Loucy (cell line): ENCODE measurements at regions not wholly inside any gene's neighbourhood (a gene's known extent, or its start where the extent isn't known, plus 50 kb on each side); places are given as distances from the start of the nearest gene placed in this dataset.

Source experiments
- H2AFZ ChIP-seq: fragments of 200-600 bp; sonication (generic); 2 replicates; pipeline ENCODE4 v1.6.0; 2016; ENCODE audit warnings: antibody characterized with exemption, mild to moderate bottlenecking, low read length, moderate library complexity
- H3F3A ChIP-seq: fragments of 200-600 bp; 2 replicates; pipeline ENCODE4 v1.6.0; 2016; ENCODE audit warnings: antibody characterized with exemption, low read depth, mild to moderate bottlenecking
- H3K27me3 ChIP-seq: fragments of 200-600 bp; sonication (generic); 2 replicates; pipeline ENCODE4 v1.6.1; 2014; ENCODE audit warnings: low read length, mild to moderate bottlenecking; ENCODE audit not compliant: insufficient read depth, poor library complexity, severe bottlenecking
- H3K36me3 ChIP-seq: fragments of 200-600 bp; sonication (generic); 2 replicates; pipeline ENCODE4 v1.6.1; 2016; ENCODE audit warnings: low read length; ENCODE audit not compliant: insufficient read depth
- H3K4me1 ChIP-seq: fragments of 200-600 bp; sonication (generic); 2 replicates; pipeline ENCODE4 v1.5.1; 2014; ENCODE audit warnings: low read length, mild to moderate bottlenecking; ENCODE audit not compliant: insufficient read depth, poor library complexity, severe bottlenecking
- H3K4me2 ChIP-seq: fragments of 200-600 bp; sonication (generic); 2 replicates; pipeline ENCODE4 v1.6.0; 2014; ENCODE audit warnings: antibody characterized with exemption, low read length, low read depth, mild to moderate bottlenecking; ENCODE audit not compliant: poor library complexity, severe bottlenecking
- H3K4me3 ChIP-seq: fragments of 200-600 bp; sonication (generic); 2 replicates; pipeline ENCODE4 v1.5.1; 2014; ENCODE audit warnings: low read length, mild to moderate bottlenecking, mixed read lengths; ENCODE audit not compliant: poor library complexity, severe bottlenecking
- H3K79me2 ChIP-seq: fragments of 200-600 bp; sonication (generic); 2 replicates; pipeline ENCODE4 v1.6.1; 2014; ENCODE audit warnings: low read length; ENCODE audit not compliant: insufficient read depth
- H3K9ac ChIP-seq: fragments of 200-600 bp; sonication (generic); 2 replicates; pipeline ENCODE4 v1.6.0; 2014; ENCODE audit warnings: mild to moderate bottlenecking, low read depth, low read length, moderate library complexity; ENCODE audit not compliant: poor library complexity, severe bottlenecking
- H3K9me2 ChIP-seq: fragments of 200-600 bp; sonication (generic); replicated peaks from 2 replicates; pipeline ENCODE4 v1.6.1; 2016; ENCODE audit warnings: low read depth, low read length, mixed read lengths
- H3K9me3 ChIP-seq: fragments of 200-600 bp; sonication (generic); 2 replicates; pipeline ENCODE4 v1.6.1; 2014; ENCODE audit warnings: mild to moderate bottlenecking, antibody characterized with exemption, low read length, low read depth; ENCODE audit not compliant: insufficient read depth
- H4K20me1 ChIP-seq: fragments of 200-600 bp; sonication (generic); 2 replicates; pipeline ENCODE4 v1.6.0; 2014; ENCODE audit warnings: antibody characterized with exemption, low read length, mild to moderate bottlenecking; ENCODE audit not compliant: insufficient read depth, poor library complexity, severe bottlenecking
- EZH2phosphoT487 ChIP-seq: fragments of 200-600 bp; IDR thresholded peaks from 2 replicates; pipeline ENCODE4 v1.6.1; 2018; ENCODE audit warnings: antibody characterized with exemption, mild to moderate bottlenecking, moderate library complexity, borderline replicate concordance
- TF ChIP-seq, protein P1 (sequence below): fragments of 200-600 bp; sonication (generic); conservative IDR thresholded peaks from 2 replicates; pipeline ENCODE4 v1.5.1; 2014; ENCODE audit warnings: mild to moderate bottlenecking, antibody characterized with exemption, low read length

DNA sequence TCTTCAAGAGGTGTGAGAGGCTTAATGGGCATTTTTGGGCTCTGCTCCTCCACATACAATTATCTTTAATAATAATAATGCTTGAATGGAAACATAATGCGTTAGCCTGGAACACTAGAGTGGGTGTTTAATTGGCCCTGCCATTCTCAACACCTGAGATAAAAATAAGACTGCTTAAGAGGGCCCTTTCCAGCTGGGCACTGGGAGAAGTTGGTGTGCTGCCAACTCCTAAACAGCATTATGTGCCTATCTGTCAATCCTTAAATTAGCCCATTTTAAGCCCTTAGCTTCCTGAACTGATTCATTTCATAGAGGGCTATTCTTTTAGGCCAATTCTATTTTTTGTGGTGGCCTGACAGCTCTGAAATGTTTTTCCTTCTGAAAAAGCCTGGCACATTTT is 211.1 kb upstream of the ZIC3 start:
- no peaks in the 10 kb centered on the region for H3K4me1 ChIP-seq
- no peak overlapping the region for H3K4me3 ChIP-seq
- no peak overlapping the region for H2AFZ ChIP-seq
- no peaks in the 10 kb centered on the region for H4K20me1 ChIP-seq
- no peaks in the 10 kb centered on the region for H3K79me2 ChIP-seq
- TF ChIP-seq, protein P1, sequence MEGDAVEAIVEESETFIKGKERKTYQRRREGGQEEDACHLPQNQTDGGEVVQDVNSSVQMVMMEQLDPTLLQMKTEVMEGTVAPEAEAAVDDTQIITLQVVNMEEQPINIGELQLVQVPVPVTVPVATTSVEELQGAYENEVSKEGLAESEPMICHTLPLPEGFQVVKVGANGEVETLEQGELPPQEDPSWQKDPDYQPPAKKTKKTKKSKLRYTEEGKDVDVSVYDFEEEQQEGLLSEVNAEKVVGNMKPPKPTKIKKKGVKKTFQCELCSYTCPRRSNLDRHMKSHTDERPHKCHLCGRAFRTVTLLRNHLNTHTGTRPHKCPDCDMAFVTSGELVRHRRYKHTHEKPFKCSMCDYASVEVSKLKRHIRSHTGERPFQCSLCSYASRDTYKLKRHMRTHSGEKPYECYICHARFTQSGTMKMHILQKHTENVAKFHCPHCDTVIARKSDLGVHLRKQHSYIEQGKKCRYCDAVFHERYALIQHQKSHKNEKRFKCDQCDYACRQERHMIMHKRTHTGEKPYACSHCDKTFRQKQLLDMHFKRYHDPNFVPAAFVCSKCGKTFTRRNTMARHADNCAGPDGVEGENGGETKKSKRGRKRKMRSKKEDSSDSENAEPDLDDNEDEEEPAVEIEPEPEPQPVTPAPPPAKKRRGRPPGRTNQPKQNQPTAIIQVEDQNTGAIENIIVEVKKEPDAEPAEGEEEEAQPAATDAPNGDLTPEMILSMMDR: no peak
- TF ChIP-seq EZH2phosphoT487: no peak
- H3K9me2 ChIP-seq: no peaks in the 10 kb centered on the region
- no peak overlapping the region for H3K9ac ChIP-seq
- no peaks in the 10 kb centered on the region for H3K27me3 ChIP-seq
- no peaks in the 10 kb centered on the region for H3F3A ChIP-seq
- H3K36me3 ChIP-seq: no peaks in the 10 kb centered on the region
- H3K4me2 ChIP-seq: no peak overlapping the region
- H3K9me3 ChIP-seq: no peaks in the 10 kb centered on the region

DNA sequence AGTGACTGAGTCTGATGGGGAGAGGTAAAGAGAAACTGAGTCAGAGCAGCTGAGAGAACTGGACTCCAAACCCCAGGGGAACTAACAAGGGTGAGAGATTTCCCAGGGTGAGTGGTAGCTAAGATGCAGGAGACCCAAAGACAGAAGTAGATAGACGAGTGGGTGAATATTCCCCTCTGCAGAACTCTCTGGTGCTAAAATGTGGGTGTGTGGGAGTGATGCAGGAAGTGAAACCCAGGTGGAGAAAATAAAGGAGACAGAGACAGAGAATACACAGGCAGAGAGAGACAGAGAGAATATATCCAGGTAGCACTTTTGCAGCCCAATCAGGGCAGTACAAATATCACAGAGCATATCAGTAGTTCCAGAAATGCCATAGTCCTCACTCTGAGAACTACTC is 212.5 kb upstream of the ZIC3 start:
- Histone ChIP-seq H3K4me2 (no peak overlapping the region), H3K9me3 (no peaks in the 10 kb centered on the region), H2AFZ (no peak overlapping the region), H3K4me1 (no peaks in the 10 kb centered on the region), H4K20me1 (no peaks in the 10 kb centered on the region), H3K36me3 (no peaks in the 10 kb centered on the region), H3K4me3 (no peak overlapping the region), H3K9ac (no peak overlapping the region), H3K79me2 (no peaks in the 10 kb centered on the region), H3F3A (no peaks in the 10 kb centered on the region), H3K27me3 (no peaks in the 10 kb centered on the region), H3K9me2 (no peaks in the 10 kb centered on the region)
- TF ChIP-seq EZH2phosphoT487: no peak
- TF ChIP-seq, protein P1: no peak

DNA sequence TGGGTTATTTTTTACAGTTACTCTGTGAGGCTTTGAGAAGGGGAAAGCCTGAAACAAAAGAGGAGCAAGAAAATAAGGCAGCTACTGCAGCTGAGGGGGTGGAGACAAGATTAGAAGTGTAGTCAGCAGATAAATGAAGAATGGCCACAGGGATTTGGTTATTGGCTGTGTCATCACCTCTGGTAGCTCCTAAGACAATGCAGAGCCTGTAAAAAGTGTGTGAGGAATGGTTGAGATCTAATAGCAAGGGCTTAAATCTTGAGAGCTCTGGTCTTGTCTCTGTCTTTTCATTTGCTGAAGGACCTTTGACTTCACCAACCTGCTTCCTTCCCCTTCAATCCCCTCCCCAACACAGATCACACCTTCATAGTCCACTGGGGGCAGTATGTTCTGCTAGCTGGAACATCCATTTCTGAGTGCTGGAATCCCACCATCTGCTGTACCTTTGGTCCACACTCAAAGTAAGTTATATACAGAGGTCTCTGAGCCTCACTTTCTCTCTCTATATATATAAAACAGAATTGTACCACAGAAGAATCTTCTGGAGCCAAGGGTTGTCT is 213.7 kb upstream of the ZIC3 start:
- no peaks in the 10 kb centered on the region for H3K36me3 ChIP-seq
- no peak overlapping the region for H2AFZ ChIP-seq
- H3K4me3 ChIP-seq: no peak overlapping the region
- TF ChIP-seq, protein P1: peak; percentile 17; the same call in 1 of the 2 replicates
- TF ChIP-seq EZH2phosphoT487: no peak
- no peak overlapping the region for H3K9ac ChIP-seq
- H3K9me2 ChIP-seq: no peaks in the 10 kb centered on the region
- H3K4me2 ChIP-seq: no peak overlapping the region
- H3K9me3 ChIP-seq: no peaks in the 10 kb centered on the region
- H3F3A ChIP-seq: no peaks in the 10 kb centered on the region
- no peaks in the 10 kb centered on the region for H3K4me1 ChIP-seq
- no peaks in the 10 kb centered on the region for H4K20me1 ChIP-seq
- no peaks in the 10 kb centered on the region for H3K27me3 ChIP-seq
- H3K79me2 ChIP-seq: no peaks in the 10 kb centered on the region
